ENCODE measurements at regions not wholly inside any gene's neighbourhood (a gene's known extent, or its start where the extent isn't known, plus 50 kb on each side); places are given as distances from the start of the nearest gene placed in this dataset.

DNA sequence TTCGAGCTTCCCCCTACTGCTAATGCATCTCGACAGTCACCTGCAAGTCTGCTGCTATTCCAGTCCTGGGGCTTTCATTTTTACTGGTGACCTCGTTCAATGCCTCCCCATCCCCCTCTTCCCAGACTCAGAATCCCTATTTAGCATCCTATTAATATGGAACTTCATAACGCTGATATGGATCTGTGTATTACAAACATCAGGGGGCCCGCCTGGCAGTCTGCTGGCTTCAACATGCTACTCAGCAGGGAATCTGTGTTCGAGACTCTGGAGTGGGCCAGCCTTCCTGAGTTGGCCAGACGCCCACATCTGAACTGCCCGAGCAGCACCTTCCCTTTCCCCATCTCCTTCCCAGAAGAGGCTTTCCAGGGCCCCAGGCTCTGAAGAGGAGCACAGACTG, 173.9 kb upstream of the PPARGC1A start:
- FAIRE-seq (no peak), DNase-seq (ENCODE audit: low read depth in 1 of 2, low spot score in 2 of 2) (no peak)
- H3K14ac ChIP-seq (ENCODE audit: insufficient read length) = no peak overlapping the region
- CTCF ChIA-PET (ENCODE audit: partially characterized antibody) = interaction anchor here (1.0 to 1.2 kb wide), 2 partner anchors 63 to 287 kb away, joined by 3 to 4 read pairs; no protein-coding TSS in a partner anchor
- H2AK5ac ChIP-seq (ENCODE audit: low read depth, low read length) = no peak overlapping the region
- H4K91ac ChIP-seq (replicated peaks; ENCODE audit: insufficient read length, low read length) = no peak overlapping the region
- no peak overlapping the region for H3K18ac ChIP-seq (ENCODE audit: extremely low read depth, low read length)
- POLR2A ChIA-PET (ENCODE audit: partially characterized antibody) = no interaction called here
- no peak overlapping the region for H2BK20ac ChIP-seq (ENCODE audit: low read length)
- no peaks in the 10 kb centered on the region for H3K79me2 ChIP-seq (ENCODE audit: control insufficient read depth in 1 of 2, insufficient read depth in 2 of 2, low read length in 2 of 2)
- no peak overlapping the region for H4K8ac ChIP-seq (ENCODE audit: extremely low read depth, insufficient read depth, low read length)
- H4K20me1 ChIP-seq (replicated peaks in 1 of 2; ENCODE audit: control insufficient read depth in 1 of 2, insufficient read depth in 2 of 2, low read length in 2 of 2) = no peaks in the 10 kb centered on the region
- no peak overlapping the region for H2BK15ac ChIP-seq (ENCODE audit: low read length)
- H4K5ac ChIP-seq (ENCODE audit: insufficient read length, low read depth, low read length) = no peak overlapping the region
- H3K36me3 ChIP-seq (ENCODE audit: control insufficient read depth in 2 of 4, insufficient read depth in 4 of 4, low read length in 3 of 4) = no peaks in the 10 kb centered on the region; a peak in 1 of 8 replicates
- H3K27ac ChIP-seq (ENCODE audit: low read depth, low read length) = no peak overlapping the region
- H3K23ac ChIP-seq (ENCODE audit: insufficient read length) = no peak overlapping the region
- no peak overlapping the region for H2AFZ ChIP-seq (ENCODE audit: low read length)
- no peak overlapping the region for H3K56ac ChIP-seq (replicated peaks; ENCODE audit: insufficient read length, low read depth, low read length)
- H3K9me3 ChIP-seq (ENCODE audit: insufficient read depth in 2 of 2, low read depth in 1 of 2, low read length in 1 of 2) = no peaks in the 10 kb centered on the region
- WGBS, 2 experiments (ENCODE audit: extremely low coverage in 1 of 2, insufficient coverage in 1 of 2, insufficient read length in 1 of 2, insufficient replicate concordance in 2 of 2, low coverage in 1 of 2, low lambda C conversion rate in 2 of 2, missing lambda C conversion rate in 1 of 2) = 82% methylated on average over 7 of the region's 8 CpGs; no CpG with 5 or more reads in 1 of the 2 experiments
- H3K4ac ChIP-seq (replicated peaks; ENCODE audit: insufficient read length, low read depth, low read length) = no peak overlapping the region
- no peaks in the 10 kb centered on the region for H3K4me1 ChIP-seq (replicated peaks in 1 of 4; ENCODE audit: control insufficient read depth in 3 of 4, insufficient read depth in 4 of 4, low read length in 3 of 4)
- H2BK12ac ChIP-seq (ENCODE audit: low read depth, low read length) = no peak overlapping the region
- H3K9ac ChIP-seq (replicated peaks in 1 of 4; ENCODE audit: extremely low read depth in 1 of 4, low read depth in 3 of 4, low read length in 3 of 4) = no peak overlapping the region
- H3K27me3 ChIP-seq (replicated peaks in 1 of 4; ENCODE audit: control insufficient read depth in 3 of 4, extremely low read depth in 1 of 4, insufficient read depth in 3 of 4, low read length in 3 of 4) = no peaks in the 10 kb centered on the region
- H3K4me2 ChIP-seq (ENCODE audit: insufficient read depth in 1 of 2, low read depth in 2 of 2, low read length in 2 of 2) = no peak overlapping the region
- H3K4me3 ChIP-seq (ENCODE audit: extremely low read depth in 1 of 4, insufficient read depth in 2 of 4, low read depth in 3 of 4, low read length in 4 of 4) = no peak overlapping the region
- H2BK5ac ChIP-seq (ENCODE audit: low read depth, low read length) = no peak overlapping the region
- H2BK120ac ChIP-seq (replicated peaks; ENCODE audit: low read depth, low read length) = no peak overlapping the region
- H3K23me2 ChIP-seq (ENCODE audit: low read depth, low read length) = no peaks in the 10 kb centered on the region
- no peaks in the 10 kb centered on the region for H3K79me1 ChIP-seq (ENCODE audit: low read depth, low read length)
- no peak for TF ChIP-seq JUND (IDR thresholded peaks at IDR 0.05; ENCODE audit: low read length)
- TF ChIP-seq ASH2L (IDR thresholded peaks at IDR 0.05; ENCODE audit: low read length) = no peak
- no peak for TF ChIP-seq PHF8 (conservative IDR thresholded peaks at IDR 0.05; ENCODE audit: low read depth, low read length)
- no peak for TF ChIP-seq POU5F1 (IDR thresholded peaks at IDR 0.05; ENCODE audit: low read depth, low read length)
- TF ChIP-seq MAFK (IDR thresholded peaks at IDR 0.05; ENCODE audit: low read depth, low read length) = no peak
- TF ChIP-seq NRF1 (IDR thresholded peaks at IDR 0.05; ENCODE audit: low read depth, low read length) = no peak
- TF ChIP-seq SUZ12 (IDR thresholded peaks at IDR 0.05; ENCODE audit: low read length) = no peak
- TF ChIP-seq TCF12 (IDR thresholded peaks at IDR 0.05; ENCODE audit: low read depth, low read length) = no peak
- TF ChIP-seq KDM1A (IDR thresholded peaks at IDR 0.05; ENCODE audit: borderline replicate concordance, low read length) = no peak
- TF ChIP-seq ZNF274 (IDR thresholded peaks at IDR 0.05; ENCODE audit: borderline replicate concordance, extremely low read depth, low read length) = no peak
- no peak for TF ChIP-seq EZH2 (IDR thresholded peaks at IDR 0.05; ENCODE audit: low read depth, low read length, severe bottlenecking)
- TF ChIP-seq CBX5 (IDR thresholded peaks at IDR 0.05; ENCODE audit: low read depth, low read length) = no peak
- TF ChIP-seq SIX5 (IDR thresholded peaks at IDR 0.05; ENCODE audit: low read depth, low read length) = no peak
- no peak for TF ChIP-seq RAD21 (IDR thresholded peaks at IDR 0.05 in 1 of 2, conservative IDR thresholded peaks at IDR 0.05 in 1 of 2; ENCODE audit: low read depth in 2 of 2, low read length in 2 of 2)
- TF ChIP-seq CHD1 (IDR thresholded peaks at IDR 0.05; ENCODE audit: low read depth, low read length) = no peak
- TF ChIP-seq EP300 (IDR thresholded peaks at IDR 0.05; ENCODE audit: borderline replicate concordance in 1 of 2, low read depth in 2 of 2, low read length in 2 of 2) = no peak
